8988T (cell line): ENCODE measurements at regions not wholly inside any gene's neighbourhood (a gene's known extent, or its start where the extent isn't known, plus 50 kb on each side); places are given as distances from the start of the nearest gene placed in this dataset.
"Not testable (repeated sequence)": the region's sequence is repeated elsewhere in the genome, so short reads cannot be mapped to it uniquely, and the experiment has no call there.

ENCODE experiments used
- DNase-seq: peaks from one replicate; pipeline ENCODE4 v3.0.0; 2011

DNA sequence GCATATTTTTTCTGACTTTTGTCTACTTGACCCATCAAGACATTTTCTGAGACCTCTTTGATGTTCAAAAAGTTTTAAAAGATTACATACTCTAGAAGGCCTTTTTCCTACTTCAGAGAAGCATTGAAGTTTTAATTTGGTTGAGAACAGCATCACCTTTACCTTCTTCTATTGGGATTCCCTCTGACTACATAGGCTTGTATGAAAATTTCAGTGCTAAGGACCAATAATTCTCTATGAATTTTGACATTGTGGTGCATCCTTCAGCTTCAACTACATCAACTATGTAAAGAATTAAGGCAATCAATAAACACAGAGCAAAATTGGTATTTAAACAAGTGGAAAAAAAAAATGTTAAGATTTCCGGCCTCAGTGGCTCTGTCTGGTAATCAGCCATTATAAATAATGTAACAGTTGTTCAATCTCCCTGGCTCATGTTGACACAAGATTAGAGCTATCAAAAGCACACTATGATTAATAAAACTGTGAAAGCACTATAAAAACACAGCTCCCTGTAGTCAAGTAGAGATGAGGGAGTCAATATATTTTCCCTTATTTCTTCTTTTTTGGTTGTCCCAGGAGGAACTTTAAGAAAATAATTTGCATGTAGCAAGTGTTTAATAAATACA is 627.0 kb upstream of the SYT4 start:
- no peak for DNase-seq

DNA sequence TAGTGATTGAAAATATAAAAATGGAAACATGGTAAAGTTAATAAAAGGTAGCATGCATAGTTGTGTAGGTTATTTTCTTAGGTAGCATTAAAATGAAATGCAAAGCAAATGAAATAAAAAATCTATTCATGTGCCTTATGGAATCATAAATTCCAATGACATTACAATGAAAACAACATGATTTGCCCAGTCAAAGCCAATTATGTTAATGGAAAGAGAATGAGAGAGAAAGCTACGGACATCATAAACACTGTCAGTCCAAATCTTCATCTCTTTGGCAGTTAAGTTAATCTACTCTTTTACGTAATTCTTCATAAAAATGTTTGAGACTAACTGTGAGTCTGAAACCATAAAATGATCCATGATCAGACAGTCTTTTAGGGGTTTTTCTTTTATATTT is 636.7 kb upstream of the SYT4 start:
- DNase-seq: no peak

DNA sequence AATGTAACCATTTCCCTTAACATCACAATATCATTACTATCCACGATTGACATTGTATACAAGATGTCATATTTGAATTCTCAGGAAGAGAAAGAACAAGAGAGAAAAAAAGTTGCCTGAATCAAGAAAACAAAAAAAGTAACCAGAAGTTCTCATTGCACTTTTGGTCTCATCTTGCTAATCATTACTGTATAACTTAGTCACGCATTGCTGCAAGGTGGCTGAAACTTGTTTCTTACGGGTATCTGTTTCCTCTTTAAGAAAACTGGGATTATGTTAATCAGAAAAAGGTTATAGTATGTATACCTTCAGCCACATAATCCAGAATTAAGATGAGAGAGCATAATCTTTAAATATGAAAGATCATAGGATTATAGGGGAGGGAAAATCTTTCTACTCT is 639.7 kb upstream of the SYT4 start:
- DNase-seq: no peak

DNA sequence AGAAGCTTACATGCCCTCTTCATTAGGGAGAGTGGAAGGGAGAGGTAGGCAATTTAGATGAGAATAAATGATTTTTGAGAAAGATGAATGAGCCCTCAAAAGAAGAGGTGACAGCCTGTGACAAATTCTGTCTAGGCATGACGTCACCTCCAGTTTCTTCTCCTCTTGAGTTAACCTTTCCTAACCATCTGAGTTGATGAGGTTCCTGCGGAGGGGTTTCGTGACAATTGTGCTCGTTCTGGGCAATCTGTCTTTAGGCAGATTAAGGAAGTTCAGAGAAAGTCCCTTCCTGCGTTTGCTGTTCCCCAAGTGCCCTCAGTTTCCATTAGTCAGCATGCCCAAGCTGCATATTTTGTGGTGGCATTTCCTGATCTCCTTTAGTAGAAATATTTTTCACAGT is 640.2 kb upstream of the SYT4 start:
- DNase-seq: no peak

DNA sequence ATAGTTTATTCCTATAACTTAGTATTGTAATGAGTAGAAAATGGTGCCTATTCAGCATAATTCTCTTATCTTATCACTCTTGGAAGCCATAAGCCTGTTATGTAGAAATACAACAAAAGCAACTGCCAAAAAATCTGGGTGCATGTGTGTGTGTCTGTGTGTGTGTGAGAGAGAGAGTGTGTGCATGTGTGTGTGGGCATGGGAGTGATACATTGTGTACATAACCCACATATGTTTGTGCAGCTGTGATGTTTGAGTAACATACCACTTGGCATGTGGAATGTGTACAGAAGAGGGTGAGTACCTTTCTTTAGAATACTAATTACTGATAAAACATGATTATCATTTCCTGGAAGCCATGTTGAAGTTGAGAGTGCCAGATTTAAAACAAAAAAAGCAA is 642.3 kb upstream of the SYT4 start:
- no peak for DNase-seq

DNA sequence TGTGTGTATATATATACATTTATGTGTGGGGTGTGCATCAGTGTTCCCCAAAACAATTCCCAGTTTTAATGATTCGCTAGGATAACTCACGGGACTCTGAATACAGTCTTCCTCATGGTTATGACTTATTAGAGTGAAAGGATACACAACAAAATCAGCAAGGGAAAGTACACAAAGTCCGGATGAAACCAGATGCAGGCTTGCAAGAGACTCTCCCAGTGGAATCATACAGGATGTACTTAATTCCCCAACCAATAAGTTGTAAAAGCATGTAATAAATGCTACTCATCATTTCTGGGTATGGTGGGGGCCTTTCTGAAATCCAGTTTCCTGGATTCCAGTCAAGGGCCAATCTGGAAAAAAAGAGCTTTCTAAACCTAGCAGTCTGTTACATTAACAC is 654.1 kb upstream of the SYT4 start:
- DNase-seq: no peak

DNA sequence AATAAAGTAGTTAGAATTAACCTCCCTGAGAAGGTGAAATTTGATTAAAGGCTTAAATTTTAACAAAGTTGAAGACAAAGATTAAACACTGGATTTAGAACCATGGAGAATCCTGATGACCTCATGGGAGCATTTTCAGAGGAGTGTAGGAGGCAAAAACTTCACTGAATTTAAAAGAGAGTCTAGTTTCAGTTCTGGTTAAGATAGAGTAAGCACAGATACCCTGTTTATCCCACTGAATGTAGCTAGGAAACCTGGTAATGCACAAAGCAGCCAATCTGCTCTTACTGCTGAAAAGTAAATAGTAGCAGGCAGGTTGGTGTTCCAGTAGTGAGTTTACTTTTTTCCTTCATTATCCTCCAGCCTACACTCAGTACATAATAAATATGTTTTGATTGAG is 654.9 kb upstream of the SYT4 start:
- no peak for DNase-seq

DNA sequence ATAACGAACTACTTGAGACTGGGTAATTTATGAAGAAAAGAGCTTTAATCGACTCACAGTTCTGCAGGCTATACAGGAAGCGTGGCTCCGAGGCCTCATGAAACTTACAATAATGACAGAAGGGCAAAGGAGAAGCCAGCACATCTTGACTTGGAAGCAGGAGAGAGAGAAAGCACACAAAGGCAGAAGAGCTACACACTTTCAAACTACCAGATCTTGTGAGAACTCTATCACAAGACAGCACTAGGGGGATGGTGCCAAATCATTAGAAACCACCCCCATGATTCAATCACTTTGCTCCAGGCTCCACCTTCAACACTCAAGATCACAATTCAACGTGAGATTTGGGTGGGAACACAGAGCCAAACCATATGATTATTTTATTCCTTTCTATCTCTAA is 655.9 kb upstream of the SYT4 start:
- DNase-seq: no peak

DNA sequence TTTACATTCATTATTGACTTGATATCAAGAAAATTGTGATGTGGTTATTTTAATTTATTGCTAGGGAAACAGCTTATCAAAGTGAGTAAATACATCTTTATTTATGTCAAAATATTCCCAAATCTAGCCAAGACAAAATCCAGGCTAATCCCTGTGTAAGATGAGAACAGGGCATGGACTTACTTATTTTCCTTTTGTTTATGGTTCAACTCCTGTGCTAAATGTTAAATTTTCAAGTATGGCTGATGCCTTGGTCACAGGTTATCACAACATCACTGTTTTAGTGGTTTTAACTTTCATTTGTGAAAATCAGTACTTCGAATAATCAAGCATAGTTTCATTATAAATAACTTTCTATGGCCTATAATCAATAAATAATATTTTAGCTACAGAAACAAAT is 657.0 kb upstream of the SYT4 start:
- no peak for DNase-seq

DNA sequence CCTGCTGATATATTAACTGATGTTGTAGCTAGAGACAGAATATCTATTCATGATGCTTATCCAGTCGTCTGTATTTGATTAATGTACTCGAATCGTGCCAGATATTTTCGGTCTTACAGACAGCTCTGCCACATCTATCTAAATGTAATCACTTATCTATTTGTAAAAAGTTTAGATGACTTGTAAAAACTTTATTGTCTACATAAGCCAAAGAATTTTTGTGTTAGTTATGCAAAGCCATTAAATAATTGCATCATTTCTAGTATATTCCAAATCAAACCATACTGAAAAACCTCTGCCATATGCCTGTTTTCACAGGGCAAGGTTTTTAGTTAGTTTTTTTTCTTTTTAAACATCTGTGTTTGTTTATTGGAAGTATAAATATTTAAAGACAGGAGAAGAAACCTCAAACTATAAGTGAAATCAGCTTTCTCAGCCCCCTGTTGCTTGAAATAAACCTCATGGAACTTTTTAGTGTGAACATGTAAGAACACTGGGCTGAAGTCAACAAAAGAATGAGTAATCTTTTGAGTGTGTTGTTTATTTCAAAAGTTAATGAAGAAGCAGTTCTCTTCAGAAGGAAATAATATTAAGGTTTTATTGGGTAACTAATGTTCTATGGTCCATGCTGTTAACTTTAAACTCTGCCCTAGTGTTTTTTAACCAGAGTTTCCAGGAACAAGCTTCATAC is 657.6 kb upstream of the SYT4 start:
- no peak for DNase-seq

DNA sequence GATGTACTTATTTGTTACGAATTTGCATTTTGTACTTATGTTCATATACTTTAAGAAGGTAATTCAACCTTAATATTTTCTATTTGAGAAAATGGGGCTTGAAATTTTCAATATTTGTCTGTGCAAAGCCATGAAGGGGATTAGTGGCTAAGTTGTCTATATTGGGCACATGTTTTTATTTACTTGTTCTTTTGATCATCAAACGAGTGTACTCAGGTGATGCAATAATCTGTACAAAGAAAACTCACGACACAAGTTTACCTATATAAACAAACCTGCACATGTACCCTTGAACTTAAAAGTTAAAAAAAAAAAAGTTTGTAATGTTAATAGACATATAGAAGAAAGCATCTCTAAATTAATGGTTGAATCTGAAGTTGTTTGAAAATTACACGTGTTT is 658.9 kb upstream of the SYT4 start:
- no peak for DNase-seq

DNA sequence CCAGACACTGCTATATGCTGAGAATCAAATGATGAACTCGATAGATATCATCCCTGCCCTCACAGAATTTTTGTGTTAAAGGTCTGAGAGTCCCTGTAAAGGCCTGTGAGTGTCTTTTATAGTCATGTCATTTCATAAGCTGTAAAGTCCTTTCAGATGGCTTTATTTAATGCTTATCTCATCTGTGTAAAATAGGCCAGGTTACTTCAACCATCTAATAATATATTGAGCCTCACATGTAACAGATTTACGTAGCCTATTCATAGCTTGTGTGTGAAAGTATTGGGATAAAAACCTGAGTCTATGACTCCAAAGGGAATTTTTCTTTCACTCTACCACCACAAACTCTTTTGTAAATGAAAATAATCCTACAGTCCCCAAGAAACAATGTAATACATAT is 672.0 kb upstream of the SYT4 start:
- DNase-seq: no peak

DNA sequence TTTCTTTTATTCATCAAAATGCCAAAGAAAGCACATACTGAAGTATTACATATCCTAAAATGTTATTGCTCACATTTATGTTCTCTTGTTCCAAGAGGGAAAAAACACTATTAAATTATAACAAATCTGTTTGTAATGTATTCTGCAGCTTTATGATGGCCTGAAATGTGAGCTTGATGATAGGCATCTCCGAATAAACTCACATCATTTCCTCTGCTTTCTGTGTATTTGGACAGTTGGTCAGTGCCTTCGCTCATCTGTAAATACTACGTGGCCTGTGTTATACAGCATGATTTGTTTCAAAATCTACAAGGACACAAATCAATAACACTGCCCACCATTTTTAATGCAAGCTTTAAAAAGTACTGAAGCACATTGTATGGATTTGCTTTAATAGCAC is 672.8 kb upstream of the SYT4 start:
- no peak for DNase-seq

DNA sequence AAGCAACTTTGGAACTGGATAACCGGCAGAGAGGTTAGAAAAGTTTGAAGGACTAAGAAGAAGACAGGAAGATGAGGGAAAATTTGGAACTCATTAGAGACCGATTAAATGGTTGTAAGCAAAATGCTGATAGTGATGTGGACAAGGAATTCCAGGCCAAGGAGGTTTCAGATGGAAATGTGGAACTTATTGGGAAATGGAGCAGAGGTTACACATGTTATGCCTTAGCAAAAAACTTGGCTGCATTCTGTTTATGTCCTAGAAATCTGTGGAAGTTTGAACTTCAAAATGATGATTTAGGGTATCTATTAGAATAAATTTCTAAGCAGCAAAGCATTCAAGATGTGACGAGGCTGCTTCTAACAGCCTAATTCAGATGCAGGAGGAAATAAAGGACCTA is 675.1 kb upstream of the SYT4 start:
- no peak for DNase-seq

DNA sequence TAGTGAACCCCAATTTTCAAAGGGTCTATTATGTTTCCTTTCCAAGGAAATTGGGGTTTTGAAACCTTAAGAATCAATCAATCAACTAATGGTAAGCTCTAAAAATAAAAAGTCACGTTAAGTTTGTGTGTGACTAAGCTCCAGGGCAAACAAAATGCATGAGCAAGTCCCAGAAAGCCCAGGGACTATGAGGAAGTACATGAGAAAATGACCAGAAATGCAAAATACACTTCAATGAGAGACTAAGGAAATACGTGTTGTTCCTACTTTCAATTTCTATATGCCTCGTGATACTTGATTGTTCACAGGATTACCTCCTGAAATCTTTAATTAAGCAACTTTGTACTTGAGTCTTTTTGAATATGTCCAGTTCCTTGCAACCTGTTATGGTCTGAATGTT is 684.4 kb upstream of the SYT4 start:
- DNase-seq: no peak

DNA sequence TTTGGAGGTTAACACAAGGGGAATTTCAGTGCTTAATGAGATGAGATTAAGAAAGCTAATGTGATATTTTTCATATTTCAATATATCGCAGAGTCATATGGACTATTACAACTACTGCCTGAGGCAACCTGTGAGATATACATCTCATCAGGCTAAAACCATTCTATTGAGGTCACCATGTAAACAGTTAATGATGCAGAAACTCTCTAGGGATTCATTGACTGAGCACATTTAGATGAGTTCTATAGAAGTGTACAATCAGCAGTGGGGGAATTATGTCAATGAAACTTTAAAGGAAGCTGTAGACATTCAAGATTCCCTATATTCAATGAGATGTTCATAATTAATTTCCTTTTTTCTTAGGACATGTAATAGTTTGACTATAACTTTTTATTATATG is 687.4 kb upstream of the SYT4 start:
- DNase-seq: no peak

DNA sequence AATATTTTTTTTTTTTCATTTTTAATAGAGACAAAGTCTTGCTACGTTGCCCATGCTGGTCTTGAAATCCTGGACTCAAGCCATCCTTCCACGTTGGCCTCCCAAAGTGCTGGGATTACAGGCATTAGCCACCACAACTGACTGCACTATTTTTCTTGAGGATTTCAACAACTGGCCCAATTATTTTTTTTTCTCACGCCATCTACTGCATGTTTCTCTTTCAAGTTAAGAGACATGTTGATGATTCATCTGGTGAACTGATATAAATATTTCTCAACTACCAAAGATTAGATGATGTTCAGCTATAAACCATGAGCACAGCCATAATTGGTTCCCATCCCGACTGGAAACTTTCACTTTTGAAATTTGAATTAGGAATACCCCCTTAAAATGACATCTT is 688.4 kb upstream of the SYT4 start:
- no peak for DNase-seq

DNA sequence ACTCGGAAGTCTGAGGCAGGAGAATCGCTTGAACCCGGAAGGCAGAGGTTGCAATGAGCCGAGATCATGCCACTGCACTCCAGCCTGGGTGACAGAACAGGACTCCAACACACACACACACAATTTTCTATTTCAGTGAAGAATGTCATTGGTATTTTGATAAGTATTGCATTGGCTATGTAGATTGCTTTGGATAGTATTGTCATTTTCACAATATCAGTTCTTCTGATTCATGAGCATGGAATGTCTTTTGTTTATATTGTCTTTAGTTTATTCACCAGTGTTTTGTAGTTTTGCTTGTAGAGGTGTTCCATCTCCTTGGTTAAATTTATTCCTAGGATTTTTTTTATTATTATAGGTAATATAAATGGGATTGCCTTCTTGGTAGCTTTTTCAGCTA is 693.4 kb upstream of the SYT4 start:
- no peak for DNase-seq

DNA sequence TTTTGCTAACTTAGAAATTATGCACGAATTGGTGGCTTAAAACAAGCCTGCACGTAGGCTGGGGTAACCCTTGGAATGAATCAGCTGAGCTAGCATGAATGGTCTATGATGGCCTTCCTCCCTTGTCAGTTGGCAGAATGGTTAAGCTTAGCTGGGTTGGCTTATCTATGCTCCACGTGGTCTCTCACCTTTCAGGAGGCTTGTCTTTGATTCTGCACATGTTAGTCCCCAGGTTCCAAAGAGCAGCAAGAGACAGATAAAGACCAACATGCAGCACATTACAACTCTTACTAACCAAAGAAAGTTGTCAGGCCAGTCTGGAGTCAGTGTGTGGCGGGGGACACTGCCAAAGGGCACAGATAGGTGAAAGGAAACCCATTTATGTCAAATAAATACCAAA is 700.9 kb upstream of the SYT4 start:
- no peak for DNase-seq

DNA sequence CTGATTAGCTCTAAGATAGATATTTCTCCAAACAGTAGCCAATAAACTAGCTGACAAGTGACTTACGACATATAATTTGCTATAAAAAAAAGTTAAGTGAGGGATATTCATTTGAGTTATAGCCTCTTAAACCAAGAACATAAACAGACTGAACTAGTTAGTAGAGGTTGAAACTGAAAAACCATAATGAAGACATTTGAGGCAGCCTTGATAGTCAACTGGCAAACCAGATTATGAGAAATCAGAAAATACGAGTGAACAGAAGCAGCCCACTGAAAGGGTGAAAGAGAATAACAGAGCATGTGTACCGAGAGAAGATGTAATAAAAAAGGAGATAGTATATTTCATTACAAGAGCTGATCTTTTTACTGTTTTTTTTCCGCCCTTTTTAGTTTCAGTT is 698.1 kb upstream of the SETBP1 start:
- no peak for DNase-seq

DNA sequence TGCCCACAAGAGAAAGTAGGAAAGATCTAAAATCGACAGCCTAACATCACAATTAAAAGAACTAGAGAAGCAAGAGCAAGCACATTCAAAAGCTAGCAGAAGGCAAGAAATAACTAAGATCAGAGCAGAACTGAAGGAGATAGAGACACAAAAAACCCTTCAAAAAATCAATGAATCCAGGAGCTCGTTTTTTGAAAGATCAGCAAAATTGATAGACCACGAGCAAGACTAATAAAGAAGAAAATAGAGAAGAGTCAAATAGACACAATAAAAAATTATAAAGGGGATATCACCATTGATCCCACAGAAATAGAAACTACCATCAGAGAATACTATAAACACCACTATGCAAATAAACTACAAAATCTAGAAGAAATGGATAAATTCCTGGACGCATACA is 693.6 kb upstream of the SETBP1 start:
- DNase-seq: not testable (repeated sequence)

DNA sequence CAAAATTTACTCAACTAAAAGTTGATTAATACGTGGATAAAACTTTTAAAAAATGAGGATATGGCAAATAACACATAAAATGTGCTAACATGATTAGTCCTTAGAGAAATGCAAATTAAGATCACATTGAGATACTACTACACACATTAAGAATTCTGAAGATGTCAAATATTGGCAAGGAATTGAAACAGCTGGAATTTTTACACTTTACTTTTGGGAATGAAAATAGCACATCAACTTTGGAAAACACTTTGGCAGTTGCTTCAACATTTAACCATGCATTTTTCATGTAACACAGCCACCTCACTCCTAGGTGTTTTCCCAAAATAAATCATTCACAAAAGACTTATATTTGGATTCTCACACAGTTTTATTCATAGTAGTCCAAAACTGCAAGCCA is 687.9 kb upstream of the SETBP1 start:
- no peak for DNase-seq

DNA sequence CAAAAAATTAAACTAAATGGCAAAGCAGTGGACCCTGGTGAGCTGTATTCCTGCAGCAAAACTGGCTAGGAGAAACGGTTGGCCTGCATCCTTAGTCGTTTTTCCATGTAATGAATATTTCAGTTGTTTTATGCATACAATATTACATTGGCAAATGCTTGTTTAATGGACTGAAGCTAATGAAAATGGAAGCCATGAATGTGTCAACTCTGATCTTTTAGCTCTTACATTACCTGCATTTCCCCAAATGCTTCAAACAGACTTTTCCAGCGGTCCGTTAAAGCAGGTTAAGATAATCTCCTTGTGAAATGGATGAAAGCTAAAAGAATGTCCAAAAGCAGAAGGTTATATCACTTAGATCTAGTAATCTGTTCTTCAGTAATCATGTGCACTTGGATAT is 686.3 kb upstream of the SETBP1 start:
- no peak for DNase-seq

DNA sequence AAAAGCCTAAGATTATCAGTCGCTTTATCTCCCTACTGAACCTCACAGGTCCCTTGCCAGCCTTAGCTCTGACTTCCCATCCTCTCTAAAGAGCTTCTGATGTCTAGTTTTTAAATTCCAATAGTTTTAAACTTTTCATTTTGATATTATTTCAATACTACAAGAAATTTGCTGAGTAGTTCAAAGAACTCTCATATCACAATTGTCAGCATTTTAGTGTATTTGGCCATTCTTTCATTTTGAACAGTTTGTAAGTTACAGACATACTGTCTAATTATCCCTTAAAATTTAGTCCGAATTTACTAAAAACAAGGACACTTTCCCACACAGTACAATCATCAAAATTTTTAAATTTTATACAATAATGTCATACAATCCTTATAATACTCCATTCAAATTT is 666.8 kb upstream of the SETBP1 start:
- no peak for DNase-seq

DNA sequence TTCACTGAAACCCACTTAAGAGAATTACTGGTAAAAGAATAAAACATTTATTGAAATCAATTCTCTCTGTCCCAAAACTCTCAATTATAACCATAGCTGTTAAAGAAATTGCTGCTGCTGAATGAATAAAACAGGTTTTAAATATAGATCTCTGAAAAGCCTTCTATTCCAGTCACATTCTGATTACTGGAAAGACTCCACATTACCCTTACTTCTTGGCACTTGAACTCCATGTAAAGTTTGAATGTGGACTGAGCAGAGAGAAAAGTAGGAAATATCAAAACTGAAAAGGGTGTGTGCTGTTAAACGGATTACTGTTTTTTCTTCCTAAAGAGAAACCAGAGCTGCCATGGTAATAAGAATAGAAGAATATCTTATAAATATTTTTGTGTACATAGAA is 655.3 kb upstream of the SETBP1 start:
- DNase-seq: no peak
